C4-2B (cell line): ENCODE measurements at regions not wholly inside any gene's neighbourhood (a gene's known extent, or its start where the extent isn't known, plus 50 kb on each side); places are given as distances from the start of the nearest gene placed in this dataset.

Source experiments
- ZFX ChIP-seq: fragments of 450-650 bp; IDR thresholded peaks from 2 replicates; pipeline ENCODE4 v1.6.1; 2017
- TF ChIP-seq, protein P1 (sequence below): fragments of 450-650 bp; conservative IDR thresholded peaks from 2 replicates; pipeline ENCODE4 v1.5.1; 2017; ENCODE audit warnings: mild to moderate bottlenecking

DNA sequence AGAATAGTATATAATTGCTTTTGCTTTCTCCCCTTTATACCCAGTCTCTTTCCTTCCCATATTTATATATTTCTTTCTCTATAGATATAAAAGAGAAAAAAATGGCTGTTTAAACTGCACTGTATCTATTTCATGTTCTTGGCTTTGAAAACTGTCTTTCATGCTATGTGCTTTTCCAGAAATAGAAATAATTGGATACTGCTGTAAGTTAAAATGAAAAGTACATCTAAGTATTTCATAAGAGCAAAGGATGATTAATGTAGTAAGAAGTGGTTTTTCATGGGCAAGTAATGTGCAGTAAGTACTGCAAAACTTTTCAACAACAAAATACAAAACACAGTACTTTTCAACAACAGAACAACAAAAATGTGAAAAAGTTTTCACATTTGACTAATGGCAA lies 237.9 kb downstream of the SNCA start:
- TF ChIP-seq, protein P1, sequence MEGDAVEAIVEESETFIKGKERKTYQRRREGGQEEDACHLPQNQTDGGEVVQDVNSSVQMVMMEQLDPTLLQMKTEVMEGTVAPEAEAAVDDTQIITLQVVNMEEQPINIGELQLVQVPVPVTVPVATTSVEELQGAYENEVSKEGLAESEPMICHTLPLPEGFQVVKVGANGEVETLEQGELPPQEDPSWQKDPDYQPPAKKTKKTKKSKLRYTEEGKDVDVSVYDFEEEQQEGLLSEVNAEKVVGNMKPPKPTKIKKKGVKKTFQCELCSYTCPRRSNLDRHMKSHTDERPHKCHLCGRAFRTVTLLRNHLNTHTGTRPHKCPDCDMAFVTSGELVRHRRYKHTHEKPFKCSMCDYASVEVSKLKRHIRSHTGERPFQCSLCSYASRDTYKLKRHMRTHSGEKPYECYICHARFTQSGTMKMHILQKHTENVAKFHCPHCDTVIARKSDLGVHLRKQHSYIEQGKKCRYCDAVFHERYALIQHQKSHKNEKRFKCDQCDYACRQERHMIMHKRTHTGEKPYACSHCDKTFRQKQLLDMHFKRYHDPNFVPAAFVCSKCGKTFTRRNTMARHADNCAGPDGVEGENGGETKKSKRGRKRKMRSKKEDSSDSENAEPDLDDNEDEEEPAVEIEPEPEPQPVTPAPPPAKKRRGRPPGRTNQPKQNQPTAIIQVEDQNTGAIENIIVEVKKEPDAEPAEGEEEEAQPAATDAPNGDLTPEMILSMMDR: no peak; the same call in 1 of the 2 replicates
- no peak for TF ChIP-seq ZFX
